ENCODE measurements at regions not wholly inside any gene's neighbourhood (a gene's known extent, or its start where the extent isn't known, plus 50 kb on each side); places are given as distances from the start of the nearest gene placed in this dataset.

DNA sequence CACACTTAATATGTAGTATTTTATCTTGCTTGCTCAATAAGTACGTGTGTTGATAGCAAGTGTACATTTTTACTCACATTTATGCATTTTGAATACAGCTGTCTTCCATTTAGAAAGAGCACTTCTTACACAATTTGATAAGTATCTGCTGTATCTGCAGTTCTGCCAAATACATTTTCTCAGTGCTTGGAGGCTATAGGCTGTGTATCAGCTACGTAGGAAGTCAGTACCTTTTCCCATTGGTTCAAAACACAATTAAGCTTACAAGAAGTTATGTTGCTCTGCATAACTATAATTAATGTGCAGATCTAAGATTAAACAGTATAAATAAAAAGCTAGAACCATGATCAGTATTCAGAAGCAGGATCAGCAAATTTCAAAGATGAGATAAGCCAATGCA lies 503.6 kb upstream of the SMIM21 start:
- TF ChIP-seq POLR2A (IDR thresholded peaks at IDR 0.05; ENCODE audit: low read depth): no peak
- TF ChIP-seq EP300 (IDR thresholded peaks at IDR 0.05): no peak
